RWPE2 (cell line): ENCODE measurements at regions not wholly inside any gene's neighbourhood (a gene's known extent, or its start where the extent isn't known, plus 50 kb on each side); places are given as distances from the start of the nearest gene placed in this dataset.

Experiments
- ATAC-seq: fragments of 200-7000 bp; cut with Tn5 transposase; 3 replicates; pipeline ENCODE4 v1.9.1; 2021; ENCODE audit warnings: low read depth
- DNase-seq: peaks from one replicate; pipeline ENCODE4 v3.0.0-alpha.2; 2020; ENCODE audit warnings: low spot score
- H3K27ac ChIP-seq: fragments of 450-650 bp; 2 replicates; pipeline ENCODE4 v1.5.1; 2017; ENCODE audit warnings: mild to moderate bottlenecking; ENCODE audit not compliant: poor library complexity, severe bottlenecking
- H3K27me3 ChIP-seq: fragments of 250-450 bp; sonication (Bioruptor Pico); 2 replicates; pipeline ENCODE4 v1.5.1; 2021; ENCODE audit warnings: mild to moderate bottlenecking, moderate library complexity; ENCODE audit not compliant: insufficient read depth, poor library complexity, severe bottlenecking
- H3K36me3 ChIP-seq: fragments of 250-450 bp; sonication (Bioruptor Pico); 2 replicates; pipeline ENCODE4 v1.5.1; 2020; ENCODE audit warnings: low read depth, mild to moderate bottlenecking, moderate library complexity
- H3K4me1 ChIP-seq: fragments of 250-450 bp; sonication (Bioruptor Pico); 2 replicates; pipeline ENCODE4 v1.5.1; 2021; ENCODE audit warnings: mild to moderate bottlenecking, moderate library complexity; ENCODE audit not compliant: insufficient read depth, poor library complexity, severe bottlenecking
- H3K4me3 ChIP-seq: fragments of 250-450 bp; sonication (Bioruptor Pico); 2 replicates; pipeline ENCODE4 v1.5.1; 2021; ENCODE audit warnings: mild to moderate bottlenecking, moderate library complexity; ENCODE audit not compliant: severe bottlenecking
- H3K9me3 ChIP-seq: fragments of 250-450 bp; sonication (Bioruptor Pico); 2 replicates; pipeline ENCODE4 v1.5.1; 2021; ENCODE audit warnings: mild to moderate bottlenecking, moderate library complexity; ENCODE audit not compliant: severe bottlenecking
- TF ChIP-seq, protein P1 (sequence below): fragments of 450-650 bp; IDR thresholded peaks from one replicate; pipeline ENCODE4 v1.5.1; 2017; ENCODE audit warnings: mild to moderate bottlenecking, moderate library complexity; ENCODE audit not compliant: poor library complexity, severe bottlenecking

GRCh38 chr6:170076466-170077165, 214.3 kb downstream of the DLL1 start:
- no peaks in the 10 kb centered on the region for H3K27me3 ChIP-seq
- TF ChIP-seq, protein P1, sequence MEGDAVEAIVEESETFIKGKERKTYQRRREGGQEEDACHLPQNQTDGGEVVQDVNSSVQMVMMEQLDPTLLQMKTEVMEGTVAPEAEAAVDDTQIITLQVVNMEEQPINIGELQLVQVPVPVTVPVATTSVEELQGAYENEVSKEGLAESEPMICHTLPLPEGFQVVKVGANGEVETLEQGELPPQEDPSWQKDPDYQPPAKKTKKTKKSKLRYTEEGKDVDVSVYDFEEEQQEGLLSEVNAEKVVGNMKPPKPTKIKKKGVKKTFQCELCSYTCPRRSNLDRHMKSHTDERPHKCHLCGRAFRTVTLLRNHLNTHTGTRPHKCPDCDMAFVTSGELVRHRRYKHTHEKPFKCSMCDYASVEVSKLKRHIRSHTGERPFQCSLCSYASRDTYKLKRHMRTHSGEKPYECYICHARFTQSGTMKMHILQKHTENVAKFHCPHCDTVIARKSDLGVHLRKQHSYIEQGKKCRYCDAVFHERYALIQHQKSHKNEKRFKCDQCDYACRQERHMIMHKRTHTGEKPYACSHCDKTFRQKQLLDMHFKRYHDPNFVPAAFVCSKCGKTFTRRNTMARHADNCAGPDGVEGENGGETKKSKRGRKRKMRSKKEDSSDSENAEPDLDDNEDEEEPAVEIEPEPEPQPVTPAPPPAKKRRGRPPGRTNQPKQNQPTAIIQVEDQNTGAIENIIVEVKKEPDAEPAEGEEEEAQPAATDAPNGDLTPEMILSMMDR, result no peak
- no peaks in the 10 kb centered on the region for H3K36me3 ChIP-seq
- H3K27ac ChIP-seq, result no peak overlapping the region
- no peaks in the 10 kb centered on the region for H3K9me3 ChIP-seq
- H3K4me1 ChIP-seq, result no peaks in the 10 kb centered on the region
- H3K4me3 ChIP-seq, result no peak overlapping the region
- DNase-seq, result peak; percentile 40
- no peak for ATAC-seq

GRCh38 chr6:170075659-170076223, 215.1 kb downstream of the DLL1 start:
- DNase-seq (peak; percentile 28), ATAC-seq (no peak)
- Histone ChIP-seq H3K4me1 (no peaks in the 10 kb centered on the region), H3K9me3 (no peaks in the 10 kb centered on the region), H3K27me3 (no peaks in the 10 kb centered on the region), H3K4me3 (no peak overlapping the region), H3K36me3 (no peaks in the 10 kb centered on the region), H3K27ac (no peak overlapping the region)
- TF ChIP-seq, protein P1, result no peak

DNA sequence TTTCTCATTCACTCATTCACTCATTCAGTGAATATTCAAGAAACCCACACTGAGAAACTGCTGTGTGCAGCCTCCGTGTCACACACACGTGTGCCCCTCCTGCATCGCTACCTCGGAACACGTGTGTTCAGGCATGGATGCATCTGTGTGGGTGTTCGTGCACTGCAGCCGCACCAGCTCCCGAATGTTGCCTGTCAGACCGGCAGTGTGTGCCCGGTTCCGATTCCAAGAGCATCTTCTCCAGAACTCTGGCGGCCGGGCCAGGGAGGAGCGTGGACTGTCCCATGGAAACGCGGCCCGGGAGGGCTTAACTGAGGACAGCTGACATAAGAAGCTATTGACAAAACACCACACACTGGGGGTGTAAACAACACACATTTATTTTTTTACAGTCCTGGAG, 216.0 kb downstream of the DLL1 start:
- DNase-seq (no peak), ATAC-seq (no peak)
- H3K4me3 ChIP-seq, result no peak overlapping the region
- H3K9me3 ChIP-seq, result no peaks in the 10 kb centered on the region
- H3K27me3 ChIP-seq, result no peaks in the 10 kb centered on the region
- TF ChIP-seq, protein P1, result no peak
- H3K4me1 ChIP-seq, result no peaks in the 10 kb centered on the region
- no peak overlapping the region for H3K27ac ChIP-seq
- no peaks in the 10 kb centered on the region for H3K36me3 ChIP-seq

DNA sequence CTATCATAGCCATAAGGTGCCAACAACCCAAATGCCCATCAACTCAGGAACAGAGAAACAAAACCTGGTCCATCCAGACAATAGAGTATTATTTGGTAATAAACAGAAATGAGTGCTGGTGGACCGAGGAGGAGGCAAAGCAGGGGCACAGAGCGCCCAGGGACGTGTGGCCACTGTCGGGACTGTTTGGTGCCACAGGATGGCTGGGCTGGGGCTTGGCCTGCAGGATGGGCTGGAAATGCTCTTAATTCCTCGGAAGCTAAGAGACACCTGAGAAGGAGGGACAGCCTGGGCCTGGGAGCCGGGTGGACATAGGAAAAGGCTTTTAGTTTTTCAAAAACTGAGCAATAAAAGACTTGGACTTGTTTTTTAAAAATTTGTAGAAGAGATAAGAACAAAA, 216.4 kb downstream of the DLL1 start:
- Histone ChIP-seq H3K27me3 (no peaks in the 10 kb centered on the region), H3K9me3 (no peaks in the 10 kb centered on the region), H3K36me3 (no peaks in the 10 kb centered on the region), H3K27ac (no peak overlapping the region), H3K4me3 (no peak overlapping the region), H3K4me1 (no peaks in the 10 kb centered on the region)
- DNase-seq (no peak), ATAC-seq (no peak)
- TF ChIP-seq, protein P1, result no peak

DNA sequence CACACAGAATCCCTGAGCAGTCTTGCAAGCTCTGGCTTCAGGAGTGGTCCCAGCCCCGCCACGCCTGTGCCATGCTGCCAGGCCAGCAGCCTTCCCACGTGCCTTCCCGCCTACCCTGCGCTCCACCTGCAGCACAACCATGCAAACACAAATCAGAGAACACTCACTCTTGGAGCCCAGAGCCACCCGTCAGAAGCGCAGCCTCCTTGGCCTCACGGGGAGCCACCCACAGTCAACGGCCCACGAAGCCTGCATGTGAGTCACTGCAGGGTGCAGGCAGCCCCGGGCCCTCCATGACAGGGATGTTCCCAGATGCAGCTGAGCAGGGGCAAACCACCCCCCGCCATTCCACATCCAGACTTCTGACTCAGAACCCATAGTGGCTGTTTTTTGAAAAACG, 217.0 kb downstream of the DLL1 start:
- H3K27ac ChIP-seq, result no peak overlapping the region
- no peaks in the 10 kb centered on the region for H3K36me3 ChIP-seq
- no peaks in the 10 kb centered on the region for H3K9me3 ChIP-seq
- TF ChIP-seq, protein P1, result no peak
- H3K4me3 ChIP-seq, result no peak overlapping the region
- H3K27me3 ChIP-seq, result no peaks in the 10 kb centered on the region
- H3K4me1 ChIP-seq, result no peaks in the 10 kb centered on the region
- DNase-seq (peak; percentile 25), ATAC-seq (no peak)
